Neural progenitor cell (in vitro differentiated cells): ENCODE measurements at regions not wholly inside any gene's neighbourhood (a gene's known extent, or its start where the extent isn't known, plus 50 kb on each side); places are given as distances from the start of the nearest gene placed in this dataset.

Source experiments
- EZH2phosphoT487 ChIP-seq: fragments of 200-600 bp; sonication (generic); IDR thresholded peaks from 2 replicates; pipeline ENCODE4 v1.6.1; 2017; ENCODE audit warnings: antibody characterized with exemption
- TF ChIP-seq, protein P1 (sequence below): fragments of 200-600 bp; sonication (generic); IDR thresholded peaks from 2 replicates; pipeline ENCODE4 v1.5.1; 2017; ENCODE audit warnings: antibody characterized with exemption, mild to moderate bottlenecking

- TF ChIP-seq, protein P1, sequence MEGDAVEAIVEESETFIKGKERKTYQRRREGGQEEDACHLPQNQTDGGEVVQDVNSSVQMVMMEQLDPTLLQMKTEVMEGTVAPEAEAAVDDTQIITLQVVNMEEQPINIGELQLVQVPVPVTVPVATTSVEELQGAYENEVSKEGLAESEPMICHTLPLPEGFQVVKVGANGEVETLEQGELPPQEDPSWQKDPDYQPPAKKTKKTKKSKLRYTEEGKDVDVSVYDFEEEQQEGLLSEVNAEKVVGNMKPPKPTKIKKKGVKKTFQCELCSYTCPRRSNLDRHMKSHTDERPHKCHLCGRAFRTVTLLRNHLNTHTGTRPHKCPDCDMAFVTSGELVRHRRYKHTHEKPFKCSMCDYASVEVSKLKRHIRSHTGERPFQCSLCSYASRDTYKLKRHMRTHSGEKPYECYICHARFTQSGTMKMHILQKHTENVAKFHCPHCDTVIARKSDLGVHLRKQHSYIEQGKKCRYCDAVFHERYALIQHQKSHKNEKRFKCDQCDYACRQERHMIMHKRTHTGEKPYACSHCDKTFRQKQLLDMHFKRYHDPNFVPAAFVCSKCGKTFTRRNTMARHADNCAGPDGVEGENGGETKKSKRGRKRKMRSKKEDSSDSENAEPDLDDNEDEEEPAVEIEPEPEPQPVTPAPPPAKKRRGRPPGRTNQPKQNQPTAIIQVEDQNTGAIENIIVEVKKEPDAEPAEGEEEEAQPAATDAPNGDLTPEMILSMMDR, result no peak
- TF ChIP-seq EZH2phosphoT487, result no peak
Observed at GRCh38 chr14:100665511-100666032, 61.1 kb upstream of the DLK1 start.
